Type B pancreatic cell (in vitro differentiated cells): ENCODE measurements at regions not wholly inside any gene's neighbourhood (a gene's known extent, or its start where the extent isn't known, plus 50 kb on each side); places are given as distances from the start of the nearest gene placed in this dataset.
A peak's percentile ranks its signal among the peaks of the same experiment; 100 is the strongest.

Experiments used
- DNase-seq: peaks from one replicate; pipeline ENCODE4 v3.0.0; 2021; ENCODE audit warnings: mixed read lengths; ENCODE audit not compliant: unreplicated experiment; ENCODE audit errors: extremely low spot score
- H3K27ac Mint-ChIP-seq: 2 replicates; pipeline ENCODE4 v1.8.0; 2021; ENCODE audit warnings: mild to moderate bottlenecking, mixed read lengths
- H3K27me3 Mint-ChIP-seq: 2 replicates; pipeline ENCODE4 v1.8.0; 2021; ENCODE audit warnings: mixed read lengths
- H3K36me3 Mint-ChIP-seq: 2 replicates; pipeline ENCODE4 v1.8.0; 2021; ENCODE audit warnings: mixed read lengths
- H3K4me1 Mint-ChIP-seq: one replicate; pipeline ENCODE4 v1.8.0; 2021; ENCODE audit warnings: mixed read lengths; ENCODE audit not compliant: unreplicated experiment
- H3K4me3 Mint-ChIP-seq: 2 replicates; pipeline ENCODE4 v1.8.0; 2021; ENCODE audit warnings: mild to moderate bottlenecking, mixed read lengths
- H3K9me3 Mint-ChIP-seq: 2 replicates; pipeline ENCODE4 v1.8.0; 2021; ENCODE audit warnings: mixed read lengths
- CTCF ChIP-seq: fragments of 200-600 bp; sonication (generic); conservative IDR thresholded peaks from 2 replicates; pipeline ENCODE4 v1.5.0; 2021; ENCODE audit warnings: antibody characterized with exemption, mild to moderate bottlenecking

GRCh38 chr12:115464661-115465060 is 780.7 kb upstream of the TBX3 start:
- Mint-ChIP-seq H3K27me3 (peaks cover 3% of the 10 kb centered on the region), H3K9me3 (peaks cover 1% of the 10 kb centered on the region), H3K27ac (no peak overlapping the region), H3K4me3 (no peak overlapping the region), H3K4me1 (no peaks in the 10 kb centered on the region), H3K36me3 (no peaks in the 10 kb centered on the region)
- no peak for TF ChIP-seq CTCF
- DNase-seq: no peak

GRCh38 chr12:115464111-115464581 is 780.2 kb upstream of the TBX3 start:
- H3K4me1 Mint-ChIP-seq: no peaks in the 10 kb centered on the region
- no peak for DNase-seq
- peaks cover 3% of the 10 kb centered on the region for H3K27me3 Mint-ChIP-seq
- H3K36me3 Mint-ChIP-seq: no peaks in the 10 kb centered on the region
- no peaks in the 10 kb centered on the region for H3K9me3 Mint-ChIP-seq
- no peak overlapping the region for H3K4me3 Mint-ChIP-seq
- TF ChIP-seq CTCF: no peak
- H3K27ac Mint-ChIP-seq: no peak overlapping the region

GRCh38 chr12:115461401-115461800 is 777.4 kb upstream of the TBX3 start:
- no peak for DNase-seq
- Mint-ChIP-seq H3K36me3 (no peaks in the 10 kb centered on the region), H3K4me3 (no peak overlapping the region), H3K9me3 (peaks cover 9% of the 10 kb centered on the region), H3K27me3 (peaks cover 3% of the 10 kb centered on the region), H3K27ac (no peak overlapping the region), H3K4me1 (peaks cover 5% of the 10 kb centered on the region)
- no peak for TF ChIP-seq CTCF

- peaks cover 9% of the 10 kb centered on the region for H3K9me3 Mint-ChIP-seq
- H3K27ac Mint-ChIP-seq: no peak overlapping the region
- H3K4me3 Mint-ChIP-seq: no peak overlapping the region
- DNase-seq: no peak
- H3K4me1 Mint-ChIP-seq: peaks cover 22% of the 10 kb centered on the region
- TF ChIP-seq CTCF: no peak
- no peaks in the 10 kb centered on the region for H3K27me3 Mint-ChIP-seq
- no peaks in the 10 kb centered on the region for H3K36me3 Mint-ChIP-seq
Measured at GRCh38 chr12:115457798-115458197, 773.8 kb upstream of the TBX3 start.

- no peak overlapping the region for H3K4me3 Mint-ChIP-seq
Measured at GRCh38 chr12:115456946-115457689, 773.1 kb upstream of the TBX3 start.

More at GRCh38 chr12:115456946-115457689, 773.1 kb upstream of the TBX3 start:
- no peak for DNase-seq
- Mint-ChIP-seq H3K27ac (no peak overlapping the region), H3K4me1 (peaks cover 29% of the 10 kb centered on the region), H3K36me3 (no peaks in the 10 kb centered on the region), H3K9me3 (peaks cover 9% of the 10 kb centered on the region), H3K27me3 (peaks cover 3% of the 10 kb centered on the region)
- TF ChIP-seq CTCF: peak; percentile 32
